ENCODE measurements at regions not wholly inside any gene's neighbourhood (a gene's known extent, or its start where the extent isn't known, plus 50 kb on each side); places are given as distances from the start of the nearest gene placed in this dataset.

DNA sequence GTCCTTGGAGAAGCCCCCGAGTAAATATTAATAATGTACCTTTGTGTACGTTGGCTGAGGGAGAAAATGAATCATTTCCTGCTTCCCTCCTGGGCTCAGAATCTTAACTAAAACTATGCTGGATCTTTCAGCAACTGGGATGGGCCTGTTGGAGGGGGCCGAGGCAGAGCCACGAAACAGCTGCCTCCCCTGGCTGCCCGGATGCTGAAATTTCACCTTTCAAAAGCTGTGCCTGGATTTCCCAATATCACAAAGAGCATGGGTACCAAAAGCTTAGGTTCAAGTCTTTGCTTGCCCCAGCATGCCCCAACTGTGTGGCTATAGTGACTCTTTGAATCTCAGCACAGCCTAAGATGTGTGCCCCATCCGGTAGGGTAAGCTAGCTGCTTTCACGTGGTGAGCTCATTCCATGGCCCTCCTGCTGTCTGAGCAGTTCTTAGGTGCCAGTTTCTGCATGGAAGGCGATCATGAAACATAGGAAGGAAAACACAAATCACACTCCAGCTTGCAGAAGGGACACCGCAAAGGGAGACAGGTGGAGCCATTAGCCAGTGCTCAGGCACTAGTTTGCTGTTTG is 473.5 kb downstream of the PTPRU start:
- Histone ChIP-seq H3K9me3 (ENCODE audit: control insufficient read depth in 4 of 4, insufficient read depth in 3 of 4, low read length in 3 of 4) (no peaks in the 10 kb centered on the region), H3K36me3 (ENCODE audit: control insufficient read depth in 4 of 4, insufficient read depth in 4 of 4, low read length in 4 of 4) (no peaks in the 10 kb centered on the region), H3K4me3 (no peak overlapping the region), H3K27ac (ENCODE audit: low read depth in 1 of 2, low read length in 1 of 2) (no peak overlapping the region), H3K9ac (ENCODE audit: insufficient read depth in 1 of 2, low read length in 2 of 2) (no peak overlapping the region), H3K4me1 (ENCODE audit: control insufficient read depth in 5 of 5, insufficient read depth in 5 of 5, low read length in 5 of 5) (no peaks in the 10 kb centered on the region), H3K27me3 (ENCODE audit: control insufficient read depth in 3 of 3, insufficient read depth in 3 of 3, low read length in 2 of 3) (peaks cover 0 to 12% (median 3%) of the 10 kb centered on the region in 3 donors)
- WGBS, 2 donors: 35 to 36% methylated on average over 9 of the region's 9 CpGs
- DNase-seq: no peak
- TF ChIP-seq, protein P1, sequence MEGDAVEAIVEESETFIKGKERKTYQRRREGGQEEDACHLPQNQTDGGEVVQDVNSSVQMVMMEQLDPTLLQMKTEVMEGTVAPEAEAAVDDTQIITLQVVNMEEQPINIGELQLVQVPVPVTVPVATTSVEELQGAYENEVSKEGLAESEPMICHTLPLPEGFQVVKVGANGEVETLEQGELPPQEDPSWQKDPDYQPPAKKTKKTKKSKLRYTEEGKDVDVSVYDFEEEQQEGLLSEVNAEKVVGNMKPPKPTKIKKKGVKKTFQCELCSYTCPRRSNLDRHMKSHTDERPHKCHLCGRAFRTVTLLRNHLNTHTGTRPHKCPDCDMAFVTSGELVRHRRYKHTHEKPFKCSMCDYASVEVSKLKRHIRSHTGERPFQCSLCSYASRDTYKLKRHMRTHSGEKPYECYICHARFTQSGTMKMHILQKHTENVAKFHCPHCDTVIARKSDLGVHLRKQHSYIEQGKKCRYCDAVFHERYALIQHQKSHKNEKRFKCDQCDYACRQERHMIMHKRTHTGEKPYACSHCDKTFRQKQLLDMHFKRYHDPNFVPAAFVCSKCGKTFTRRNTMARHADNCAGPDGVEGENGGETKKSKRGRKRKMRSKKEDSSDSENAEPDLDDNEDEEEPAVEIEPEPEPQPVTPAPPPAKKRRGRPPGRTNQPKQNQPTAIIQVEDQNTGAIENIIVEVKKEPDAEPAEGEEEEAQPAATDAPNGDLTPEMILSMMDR (IDR thresholded peaks at IDR 0.05; ENCODE audit: control extremely low read depth, extremely low read depth): no peak
- no peak for ATAC-seq (ENCODE audit: insufficient read depth, low FRiP score)

DNA sequence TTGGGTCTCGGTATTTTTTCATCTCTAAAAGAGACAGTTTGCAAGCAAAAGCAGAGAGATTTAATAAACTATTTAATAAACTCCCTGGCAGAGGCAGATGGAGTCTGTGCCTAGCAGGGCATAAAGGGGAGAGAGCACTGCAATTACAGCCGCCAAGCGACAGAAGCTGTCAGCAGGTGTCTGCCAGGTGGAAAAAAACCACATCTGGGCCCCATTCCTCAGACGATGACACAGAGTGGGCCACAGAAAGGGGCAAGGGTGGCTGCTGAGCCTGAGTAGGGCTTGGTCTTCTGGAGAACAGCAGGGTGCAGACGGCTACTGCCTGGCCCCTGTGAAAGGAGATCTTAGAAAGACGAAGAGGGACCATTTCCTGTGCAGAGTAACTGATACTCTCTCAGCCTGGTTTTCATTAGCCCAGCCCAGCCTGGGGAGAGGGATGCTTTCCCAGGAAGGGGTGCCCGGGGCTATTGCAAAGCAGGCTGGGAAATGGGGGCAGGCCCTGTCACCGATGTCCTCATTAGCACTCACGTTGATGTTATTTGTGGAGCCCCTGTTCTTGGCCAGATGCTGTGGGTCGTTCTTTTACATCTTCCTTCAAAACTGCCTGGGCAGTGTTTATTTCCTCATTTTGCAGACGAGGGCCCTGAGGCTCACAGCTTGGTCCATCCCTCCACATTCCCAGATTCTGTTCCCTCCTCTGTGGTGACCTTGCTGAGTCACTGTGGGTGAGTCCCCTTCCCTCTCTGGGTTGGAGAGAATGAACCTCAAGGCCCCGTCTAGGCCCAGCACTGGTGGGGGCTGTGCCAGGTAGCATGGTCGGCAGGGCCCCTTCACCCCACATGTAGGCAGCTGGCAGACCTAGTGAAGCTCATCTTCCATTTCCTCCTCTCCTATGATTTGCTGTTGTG is 472.7 kb downstream of the PTPRU start:
- Histone ChIP-seq H3K27me3 (ENCODE audit: control insufficient read depth in 3 of 3, insufficient read depth in 3 of 3, low read length in 2 of 3) (peaks cover 0 to 17% (median 8%) of the 10 kb centered on the region in 3 donors), H3K9ac (ENCODE audit: insufficient read depth in 1 of 2, low read length in 2 of 2) (no peak overlapping the region), H3K27ac (ENCODE audit: low read depth in 1 of 2, low read length in 1 of 2) (no peak overlapping the region), H3K4me3 (no peak overlapping the region), H3K4me1 (ENCODE audit: control insufficient read depth in 5 of 5, insufficient read depth in 5 of 5, low read length in 5 of 5) (no peaks in the 10 kb centered on the region), H3K36me3 (ENCODE audit: control insufficient read depth in 4 of 4, insufficient read depth in 4 of 4, low read length in 4 of 4) (no peaks in the 10 kb centered on the region), H3K9me3 (ENCODE audit: control insufficient read depth in 4 of 4, insufficient read depth in 3 of 4, low read length in 3 of 4) (no peaks in the 10 kb centered on the region)
- DNase-seq: no peak
- no peak for ATAC-seq (ENCODE audit: insufficient read depth, low FRiP score)
- WGBS, 2 donors: 25 to 35% methylated on average over 13 of the region's 13 CpGs
- TF ChIP-seq, protein P1 (IDR thresholded peaks at IDR 0.05; ENCODE audit: control extremely low read depth, extremely low read depth): no peak

DNA sequence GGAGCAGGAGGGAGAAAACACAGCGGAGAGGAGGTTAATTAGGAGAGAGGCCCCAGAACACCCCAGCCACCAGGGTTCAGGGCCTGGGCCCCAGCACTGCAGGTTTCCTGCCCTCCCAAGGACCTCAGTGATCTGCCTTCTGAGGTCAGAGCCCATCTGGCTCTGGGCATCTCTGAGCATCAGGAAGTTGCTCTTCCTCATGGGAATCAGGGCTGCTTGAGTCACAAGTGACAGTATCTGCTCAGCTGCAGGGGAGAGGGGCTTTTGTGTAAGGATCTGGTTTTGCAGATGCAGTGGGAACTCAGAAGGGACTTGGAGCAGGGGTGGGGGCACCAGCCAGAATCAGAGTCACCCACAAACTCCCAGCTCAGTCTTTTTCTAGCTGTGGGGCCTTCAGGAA is 472.1 kb downstream of the PTPRU start:
- no peaks in the 10 kb centered on the region for H3K4me1 ChIP-seq (ENCODE audit: control insufficient read depth in 5 of 5, insufficient read depth in 5 of 5, low read length in 5 of 5)
- ATAC-seq (ENCODE audit: insufficient read depth, low FRiP score): no peak
- no peaks in the 10 kb centered on the region for H3K36me3 ChIP-seq (ENCODE audit: control insufficient read depth in 4 of 4, insufficient read depth in 4 of 4, low read length in 4 of 4)
- no peak overlapping the region for H3K9ac ChIP-seq (ENCODE audit: insufficient read depth in 1 of 2, low read length in 2 of 2)
- H3K27ac ChIP-seq (ENCODE audit: low read depth in 1 of 2, low read length in 1 of 2): no peak overlapping the region
- TF ChIP-seq, protein P1 (IDR thresholded peaks at IDR 0.05; ENCODE audit: control extremely low read depth, extremely low read depth): no peak
- no peak for DNase-seq
- H3K9me3 ChIP-seq (ENCODE audit: control insufficient read depth in 4 of 4, insufficient read depth in 3 of 4, low read length in 3 of 4): no peaks in the 10 kb centered on the region
- peaks cover 0 to 19% (median 8%) of the 10 kb centered on the region in 3 donors for H3K27me3 ChIP-seq (ENCODE audit: control insufficient read depth in 3 of 3, insufficient read depth in 3 of 3, low read length in 2 of 3)
- H3K4me3 ChIP-seq: no peak overlapping the region
- 92 to 100% methylated on average over 1 of the region's 1 CpG for WGBS, 2 donors
